Panc1 (cell line): ENCODE measurements at regions not wholly inside any gene's neighbourhood (a gene's known extent, or its start where the extent isn't known, plus 50 kb on each side); places are given as distances from the start of the nearest gene placed in this dataset.

Experiments
- CTCF ChIP-seq: fragments of 450-650 bp; IDR thresholded peaks from 2 replicates; pipeline ENCODE4 v1.5.1; 2017; ENCODE audit warnings: mild to moderate bottlenecking
- POLR2AphosphoS5 ChIP-seq: IDR thresholded peaks from 2 replicates; pipeline ENCODE4 v1.6.1; 2012; ENCODE audit warnings: mild to moderate bottlenecking, low read depth, low read length, moderate library complexity
- REST ChIP-seq, 2 experiments: IDR thresholded peaks; 2 replicates each; pipeline ENCODE4 v1.6.1; 2011 to 2012; ENCODE audit warnings: low read depth in 2 of 2, control low read depth in 1 of 2, low read length in 1 of 2, mild to moderate bottlenecking in 1 of 2, moderate library complexity in 1 of 2; ENCODE audit not compliant: insufficient read depth in 1 of 2

- TF ChIP-seq CTCF (no peak), POLR2AphosphoS5 (no peak), REST (IDR thresholded peaks at IDR 0.05; ENCODE audit: insufficient read depth in 1 of 2, low read depth in 2 of 2, low read length in 1 of 2) (no peak)
Measured at GRCh38 chr4:122046255-122046654, 94.4 kb upstream of the TRPC3 start.
